ENCODE measurements at regions not wholly inside any gene's neighbourhood (a gene's known extent, or its start where the extent isn't known, plus 50 kb on each side); places are given as distances from the start of the nearest gene placed in this dataset.

DNA sequence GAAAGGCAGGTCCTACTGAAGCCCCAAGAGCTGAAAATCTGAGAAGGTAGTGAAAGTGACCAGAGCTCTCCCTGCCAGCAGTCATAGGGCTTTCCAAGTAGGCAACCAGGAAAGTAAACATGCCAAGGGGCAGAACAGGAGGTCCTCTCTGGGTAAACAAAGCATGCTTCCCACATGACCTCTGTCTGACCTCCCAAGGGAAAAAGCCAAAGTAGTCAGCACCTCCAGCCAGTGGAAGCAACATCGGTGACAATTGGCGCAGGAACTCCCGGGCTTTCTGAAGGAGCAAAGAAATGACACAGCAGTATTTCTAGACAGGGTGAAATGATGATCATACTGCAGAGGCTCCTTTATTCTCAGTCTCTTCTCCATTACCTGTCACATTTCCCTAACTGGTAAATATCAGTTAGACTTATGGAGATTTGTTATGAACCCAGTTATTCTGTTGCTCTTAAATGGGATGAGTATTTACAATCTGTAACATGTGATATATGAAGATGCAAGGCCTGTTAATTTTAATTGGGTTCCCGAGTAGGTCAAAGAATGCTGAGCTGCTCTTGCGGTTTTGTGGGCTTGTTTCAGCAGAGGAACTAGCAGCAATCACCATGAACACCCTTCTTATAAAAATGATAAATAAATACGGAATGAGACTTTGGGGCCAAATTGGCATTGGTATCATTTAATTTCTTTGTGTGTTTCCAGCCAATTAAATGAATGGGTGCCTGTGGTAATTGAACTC is 321.0 kb downstream of the RND3 start (continued):
- no peak for TF ChIP-seq MCM3 (IDR thresholded peaks at IDR 0.05)
- peak; percentile 15; the same call in 1 of the 2 replicates for TF ChIP-seq EP300 (IDR thresholded peaks at IDR 0.05; ENCODE audit: low read length)
- no peak for TF ChIP-seq MYNN (IDR thresholded peaks at IDR 0.05)
- TF ChIP-seq MYNN (CRISPR knock-in tag; IDR thresholded peaks at IDR 0.05), result no peak
- peak; percentile 69; the same call in 1 of the 2 replicates for TF ChIP-seq NFRKB (IDR thresholded peaks at IDR 0.05; ENCODE audit: low read depth)
- TF ChIP-seq KLF13 (tag; IDR thresholded peaks at IDR 0.05; ENCODE audit: borderline replicate concordance, low read depth), result no peak
- TF ChIP-seq GATAD2A (IDR thresholded peaks at IDR 0.05), result no peak
- no peak for TF ChIP-seq ZNF77 (CRISPR knock-in tag; IDR thresholded peaks at IDR 0.05)
- TF ChIP-seq, protein P1, sequence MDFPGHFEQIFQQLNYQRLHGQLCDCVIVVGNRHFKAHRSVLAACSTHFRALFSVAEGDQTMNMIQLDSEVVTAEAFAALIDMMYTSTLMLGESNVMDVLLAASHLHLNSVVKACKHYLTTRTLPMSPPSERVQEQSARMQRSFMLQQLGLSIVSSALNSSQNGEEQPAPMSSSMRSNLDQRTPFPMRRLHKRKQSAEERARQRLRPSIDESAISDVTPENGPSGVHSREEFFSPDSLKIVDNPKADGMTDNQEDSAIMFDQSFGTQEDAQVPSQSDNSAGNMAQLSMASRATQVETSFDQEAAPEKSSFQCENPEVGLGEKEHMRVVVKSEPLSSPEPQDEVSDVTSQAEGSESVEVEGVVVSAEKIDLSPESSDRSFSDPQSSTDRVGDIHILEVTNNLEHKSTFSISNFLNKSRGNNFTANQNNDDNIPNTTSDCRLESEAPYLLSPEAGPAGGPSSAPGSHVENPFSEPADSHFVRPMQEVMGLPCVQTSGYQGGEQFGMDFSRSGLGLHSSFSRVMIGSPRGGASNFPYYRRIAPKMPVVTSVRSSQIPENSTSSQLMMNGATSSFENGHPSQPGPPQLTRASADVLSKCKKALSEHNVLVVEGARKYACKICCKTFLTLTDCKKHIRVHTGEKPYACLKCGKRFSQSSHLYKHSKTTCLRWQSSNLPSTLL (IDR thresholded peaks at IDR 0.05), result no peak
- TF ChIP-seq, protein P2, sequence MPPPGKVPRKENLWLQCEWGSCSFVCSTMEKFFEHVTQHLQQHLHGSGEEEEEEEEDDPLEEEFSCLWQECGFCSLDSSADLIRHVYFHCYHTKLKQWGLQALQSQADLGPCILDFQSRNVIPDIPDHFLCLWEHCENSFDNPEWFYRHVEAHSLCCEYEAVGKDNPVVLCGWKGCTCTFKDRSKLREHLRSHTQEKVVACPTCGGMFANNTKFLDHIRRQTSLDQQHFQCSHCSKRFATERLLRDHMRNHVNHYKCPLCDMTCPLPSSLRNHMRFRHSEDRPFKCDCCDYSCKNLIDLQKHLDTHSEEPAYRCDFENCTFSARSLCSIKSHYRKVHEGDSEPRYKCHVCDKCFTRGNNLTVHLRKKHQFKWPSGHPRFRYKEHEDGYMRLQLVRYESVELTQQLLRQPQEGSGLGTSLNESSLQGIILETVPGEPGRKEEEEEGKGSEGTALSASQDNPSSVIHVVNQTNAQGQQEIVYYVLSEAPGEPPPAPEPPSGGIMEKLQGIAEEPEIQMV (tag; conservative IDR thresholded peaks at IDR 0.05; ENCODE audit: low read depth), result no peak
- 0 out of 2 replicates have a peak, but pooled peaks have one; percentile 53 for TF ChIP-seq HIVEP1 (CRISPR knock-in tag; IDR thresholded peaks at IDR 0.05)
- TF ChIP-seq, protein P3, sequence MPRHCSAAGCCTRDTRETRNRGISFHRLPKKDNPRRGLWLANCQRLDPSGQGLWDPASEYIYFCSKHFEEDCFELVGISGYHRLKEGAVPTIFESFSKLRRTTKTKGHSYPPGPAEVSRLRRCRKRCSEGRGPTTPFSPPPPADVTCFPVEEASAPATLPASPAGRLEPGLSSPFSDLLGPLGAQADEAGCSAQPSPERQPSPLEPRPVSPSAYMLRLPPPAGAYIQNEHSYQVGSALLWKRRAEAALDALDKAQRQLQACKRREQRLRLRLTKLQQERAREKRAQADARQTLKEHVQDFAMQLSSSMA (CRISPR knock-in tag; IDR thresholded peaks at IDR 0.05), result no peak
- TF ChIP-seq KDM2B (CRISPR knock-in tag; IDR thresholded peaks at IDR 0.05), result no peak
- peak; percentile 57; the same call in 1 of the 2 replicates for TF ChIP-seq ZNF76 (CRISPR knock-in tag; IDR thresholded peaks at IDR 0.05; ENCODE audit: borderline replicate concordance)
- peak; percentile 89 for TF ChIP-seq ZNF175 (CRISPR knock-in tag; IDR thresholded peaks at IDR 0.05; ENCODE audit: low read depth)
- TF ChIP-seq ZNF311 (CRISPR knock-in tag; IDR thresholded peaks at IDR 0.05), result peak; percentile 74; the same call in 1 of the 2 replicates
- TF ChIP-seq C11orf30 (IDR thresholded peaks at IDR 0.05; ENCODE audit: low read depth), result peak; percentile 92
- peak; percentile 91 for TF ChIP-seq NFE2 (IDR thresholded peaks at IDR 0.05; ENCODE audit: low read depth)
- TF ChIP-seq KLF6 (CRISPR knock-in tag; IDR thresholded peaks at IDR 0.05; ENCODE audit: borderline replicate concordance), result peak; percentile 66
- TF ChIP-seq FOSL1 (tag; conservative IDR thresholded peaks at IDR 0.05), result 0 out of 2 replicates have a peak, but pooled peaks have one; percentile 53
- TF ChIP-seq ZNF79 (CRISPR knock-in tag; IDR thresholded peaks at IDR 0.05; ENCODE audit: low read depth), result 0 out of 2 replicates have a peak, but pooled peaks have one; percentile 54
- TF ChIP-seq ARID1B (IDR thresholded peaks at IDR 0.05), result peak; percentile 46; the same call in 1 of the 2 replicates
- peak; percentile 45; the same call in 1 of the 2 replicates for TF ChIP-seq GABPA (tag; conservative IDR thresholded peaks at IDR 0.05; ENCODE audit: low read depth)
- TF ChIP-seq DMBX1 (CRISPR knock-in tag; IDR thresholded peaks at IDR 0.05; ENCODE audit: borderline replicate concordance), result peak; percentile 92; the same call in 1 of the 2 replicates

All from K562 (cell line).